ENCODE measurements at regions not wholly inside any gene's neighbourhood (a gene's known extent, or its start where the extent isn't known, plus 50 kb on each side); places are given as distances from the start of the nearest gene placed in this dataset.

DNA sequence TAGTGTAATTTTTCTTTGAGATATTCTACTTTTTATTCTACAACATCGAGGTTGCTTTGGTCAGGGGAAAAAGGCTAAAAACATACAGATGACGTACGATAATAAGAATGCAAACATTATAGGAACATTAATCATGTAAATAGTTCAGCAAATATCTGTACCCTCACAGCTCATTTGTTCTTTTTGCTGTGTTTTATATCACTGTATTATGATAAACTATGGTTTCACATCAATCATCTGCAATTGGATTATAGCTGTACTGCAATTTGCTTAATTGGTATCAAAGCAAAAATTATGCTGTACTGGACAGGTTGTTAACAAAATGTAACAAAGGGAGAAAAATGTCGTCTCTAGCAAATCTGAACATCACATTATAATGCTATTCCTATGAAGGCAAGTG is 597.1 kb downstream of the EPHA7 start:
- TF ChIP-seq, protein P1, sequence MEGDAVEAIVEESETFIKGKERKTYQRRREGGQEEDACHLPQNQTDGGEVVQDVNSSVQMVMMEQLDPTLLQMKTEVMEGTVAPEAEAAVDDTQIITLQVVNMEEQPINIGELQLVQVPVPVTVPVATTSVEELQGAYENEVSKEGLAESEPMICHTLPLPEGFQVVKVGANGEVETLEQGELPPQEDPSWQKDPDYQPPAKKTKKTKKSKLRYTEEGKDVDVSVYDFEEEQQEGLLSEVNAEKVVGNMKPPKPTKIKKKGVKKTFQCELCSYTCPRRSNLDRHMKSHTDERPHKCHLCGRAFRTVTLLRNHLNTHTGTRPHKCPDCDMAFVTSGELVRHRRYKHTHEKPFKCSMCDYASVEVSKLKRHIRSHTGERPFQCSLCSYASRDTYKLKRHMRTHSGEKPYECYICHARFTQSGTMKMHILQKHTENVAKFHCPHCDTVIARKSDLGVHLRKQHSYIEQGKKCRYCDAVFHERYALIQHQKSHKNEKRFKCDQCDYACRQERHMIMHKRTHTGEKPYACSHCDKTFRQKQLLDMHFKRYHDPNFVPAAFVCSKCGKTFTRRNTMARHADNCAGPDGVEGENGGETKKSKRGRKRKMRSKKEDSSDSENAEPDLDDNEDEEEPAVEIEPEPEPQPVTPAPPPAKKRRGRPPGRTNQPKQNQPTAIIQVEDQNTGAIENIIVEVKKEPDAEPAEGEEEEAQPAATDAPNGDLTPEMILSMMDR (IDR thresholded peaks at IDR 0.05; ENCODE audit: poor library complexity, severe bottlenecking): no peak
- TF ChIP-seq EP300 (conservative IDR thresholded peaks at IDR 0.05; ENCODE audit: poor library complexity, severe bottlenecking): no peak
- TF ChIP-seq POLR2AphosphoS5 (IDR thresholded peaks at IDR 0.05): no peak
